HK-2 (cell line): ENCODE measurements at regions not wholly inside any gene's neighbourhood (a gene's known extent, or its start where the extent isn't known, plus 50 kb on each side); places are given as distances from the start of the nearest gene placed in this dataset.
A peak's percentile ranks its signal among the peaks of the same experiment; 100 is the strongest.
"Not testable (repeated sequence)": the region's sequence is repeated elsewhere in the genome, so short reads cannot be mapped to it uniquely, and the experiment has no call there.

Source experiments
- DNase-seq: peaks from one replicate; pipeline ENCODE4 v3.0.0-alpha.2; 2018; ENCODE audit not compliant: unreplicated experiment

DNA sequence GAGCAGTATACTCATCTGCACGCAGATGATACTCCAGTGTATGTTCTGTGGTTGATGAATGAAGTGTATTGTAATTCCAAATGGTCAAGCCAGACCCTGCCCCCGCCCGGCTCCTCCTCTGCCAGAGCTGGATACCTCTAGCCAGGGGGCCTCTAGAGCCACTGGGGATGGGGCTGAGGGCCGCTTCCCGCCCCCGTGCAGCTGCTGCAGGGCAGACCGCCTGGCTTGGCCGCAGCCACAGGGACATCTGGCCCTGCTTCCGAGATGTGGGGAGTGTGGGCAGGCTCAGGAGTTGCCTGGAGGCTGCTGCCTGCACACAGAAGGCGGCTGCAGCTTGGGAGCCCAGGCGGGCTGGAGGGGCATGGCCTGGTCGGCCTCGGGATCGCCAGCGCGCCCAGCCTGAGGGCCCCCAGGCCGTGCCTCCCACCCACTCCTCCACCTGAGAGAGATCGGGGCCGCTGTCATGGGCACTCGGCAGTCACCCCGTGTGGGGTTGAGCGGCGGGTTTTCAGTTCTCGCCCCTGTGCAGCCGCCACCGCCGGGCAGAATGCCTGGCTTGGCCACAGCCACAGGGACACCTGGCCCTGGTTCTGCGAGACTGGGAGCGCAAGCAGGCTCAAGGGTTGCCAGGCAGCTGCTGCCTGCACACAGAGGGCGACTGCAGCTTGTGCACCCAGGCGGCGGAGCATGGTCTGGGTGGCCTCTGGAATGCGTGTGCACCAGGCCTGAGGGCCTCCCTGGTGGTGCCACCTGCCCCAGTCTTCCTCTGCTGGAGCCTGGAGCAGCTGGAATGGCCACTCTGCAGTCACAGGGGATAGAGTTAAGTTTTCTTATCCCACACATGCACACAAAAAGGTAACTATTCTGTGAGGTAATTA is 1643.7 kb downstream of the SPATA31A7 start:
- DNase-seq = not testable (repeated sequence)

DNA sequence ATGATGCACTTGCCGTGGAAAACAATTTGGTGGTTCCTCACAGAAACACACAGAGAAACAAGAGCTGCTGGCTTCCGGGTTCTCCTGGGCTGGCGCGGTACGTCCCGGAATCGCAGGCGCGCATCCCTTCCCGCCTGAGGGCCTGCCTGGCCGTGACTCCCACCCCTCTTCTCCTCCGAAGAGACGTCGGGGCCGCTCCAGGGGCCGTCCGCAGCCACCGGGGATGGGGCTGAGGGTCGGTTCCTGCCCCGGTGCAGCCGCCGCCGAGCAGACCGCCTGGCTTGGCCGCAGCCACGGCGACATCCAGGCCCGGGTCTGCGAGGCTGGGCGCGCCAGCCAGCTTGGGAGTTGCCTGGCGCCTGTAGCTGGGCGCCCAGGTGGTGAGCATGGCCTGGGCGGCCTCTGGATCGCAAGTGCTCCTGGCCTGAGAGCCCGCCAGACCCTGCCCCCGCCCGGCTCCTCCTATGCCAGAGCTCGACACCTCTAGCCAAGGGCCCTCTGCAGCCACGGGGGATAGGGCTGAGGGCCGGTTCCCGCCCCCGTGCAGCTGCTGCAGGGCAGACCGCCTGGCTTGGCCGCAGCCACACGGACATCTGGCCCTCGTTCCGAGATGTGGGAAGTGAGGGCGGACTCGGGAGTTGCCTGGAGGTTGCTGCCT is 1647.5 kb downstream of the SPATA31A7 start:
- DNase-seq = peak; percentile 31

DNA sequence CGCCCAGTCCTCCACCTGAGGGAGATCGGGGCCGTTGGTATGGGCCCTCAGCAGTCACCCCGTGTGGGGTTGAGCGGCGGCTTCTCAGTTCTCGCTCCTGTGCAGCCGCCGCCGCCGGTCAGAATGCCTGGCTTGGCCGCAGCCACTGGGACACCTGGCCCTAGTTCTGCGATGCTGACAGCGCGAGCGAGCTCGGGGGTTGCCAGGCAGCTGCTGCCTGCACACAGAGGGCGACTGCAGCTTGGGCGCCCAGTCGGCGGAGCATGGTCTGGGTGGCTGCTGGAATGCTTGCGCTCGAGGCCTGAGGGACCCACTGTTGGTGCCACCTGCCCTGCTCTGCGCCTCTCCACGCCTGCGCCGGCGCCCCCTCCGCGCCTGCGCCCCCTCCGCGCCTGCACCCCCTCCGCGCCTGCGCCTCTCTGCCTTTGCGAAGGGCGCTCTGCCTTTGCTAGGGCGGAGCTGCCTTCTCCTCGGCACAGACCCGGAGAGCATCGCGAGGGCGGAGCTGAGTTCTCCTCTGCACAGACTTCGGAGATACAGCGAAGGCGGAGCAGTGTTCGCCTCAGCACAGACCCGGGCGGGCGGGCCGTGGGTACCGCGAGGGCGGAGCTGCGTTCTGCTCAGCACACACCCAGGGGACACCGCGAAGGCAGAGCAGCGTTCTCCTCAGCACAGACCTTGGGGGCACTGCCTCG is 1648.3 kb downstream of the SPATA31A7 start:
- DNase-seq = peak; percentile 84

DNA sequence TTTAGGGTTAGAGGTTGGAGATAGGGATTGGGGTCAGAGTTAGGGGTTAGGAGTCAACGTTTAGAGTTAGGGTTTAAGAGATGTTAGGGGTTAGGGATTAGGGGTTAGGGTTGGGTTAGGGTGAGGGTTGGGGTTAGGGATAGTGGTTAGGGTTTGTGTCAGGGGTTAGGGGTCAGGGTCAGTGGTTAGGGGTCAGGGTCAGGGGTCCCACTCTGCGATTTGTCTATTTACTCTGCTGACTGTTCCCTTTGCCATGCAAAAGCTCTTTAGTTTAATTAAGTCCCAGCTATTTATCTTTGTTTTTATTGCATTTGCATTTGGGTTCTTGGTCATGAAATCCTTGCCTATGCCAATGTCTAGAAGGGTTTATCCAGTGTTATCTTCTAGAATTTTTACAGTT is 1649.3 kb downstream of the SPATA31A7 start:
- not testable (repeated sequence) for DNase-seq

DNA sequence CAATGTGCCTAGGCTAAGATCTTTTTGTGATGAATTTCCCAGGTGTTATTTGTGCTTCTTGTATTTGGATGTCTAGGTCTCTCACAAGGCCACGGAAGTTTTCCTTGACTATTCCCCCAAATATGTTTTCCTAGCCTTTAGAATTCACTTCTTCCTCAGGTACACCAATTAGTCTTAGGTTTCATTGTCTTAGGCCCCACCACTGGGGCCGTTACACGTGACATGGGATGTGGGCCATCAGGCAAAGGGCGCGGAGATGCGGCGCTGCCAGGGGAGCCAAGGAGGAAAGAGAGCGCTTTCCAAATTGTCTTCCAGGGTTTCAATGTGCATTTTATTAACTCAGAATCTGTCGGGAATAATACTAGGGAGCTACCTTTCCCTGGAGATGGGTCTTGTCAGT is 1653.3 kb downstream of the SPATA31A7 start:
- DNase-seq = not testable (repeated sequence)

DNA sequence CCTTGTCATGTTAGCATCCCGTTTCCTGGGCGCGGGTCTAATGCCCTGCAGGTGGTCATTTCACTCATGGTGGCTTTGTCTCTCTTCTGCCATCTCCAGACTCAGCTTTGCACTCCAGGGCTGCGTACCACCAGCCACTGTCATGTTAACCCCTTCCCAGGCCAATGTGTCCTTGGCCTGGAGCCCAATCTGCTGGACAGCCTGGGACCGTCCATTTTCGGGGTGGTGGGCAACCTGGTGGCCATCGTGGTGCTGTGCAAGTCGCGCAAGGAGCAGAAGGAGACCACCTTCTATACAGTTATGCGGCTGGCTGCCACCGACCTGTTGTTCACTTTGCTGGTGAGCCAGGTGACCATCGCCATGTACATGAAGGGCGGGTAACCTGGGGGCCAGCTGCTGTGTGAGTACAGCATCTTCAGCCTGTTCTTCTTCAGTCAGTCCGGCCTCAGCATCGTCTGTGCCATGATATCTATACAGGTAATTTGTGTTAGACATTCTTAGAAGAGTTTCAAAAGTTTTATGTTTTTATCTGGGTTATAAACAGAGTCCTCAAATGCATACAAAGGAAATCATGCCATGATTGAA is 1654.0 kb downstream of the SPATA31A7 start:
- not testable (repeated sequence) for DNase-seq

DNA sequence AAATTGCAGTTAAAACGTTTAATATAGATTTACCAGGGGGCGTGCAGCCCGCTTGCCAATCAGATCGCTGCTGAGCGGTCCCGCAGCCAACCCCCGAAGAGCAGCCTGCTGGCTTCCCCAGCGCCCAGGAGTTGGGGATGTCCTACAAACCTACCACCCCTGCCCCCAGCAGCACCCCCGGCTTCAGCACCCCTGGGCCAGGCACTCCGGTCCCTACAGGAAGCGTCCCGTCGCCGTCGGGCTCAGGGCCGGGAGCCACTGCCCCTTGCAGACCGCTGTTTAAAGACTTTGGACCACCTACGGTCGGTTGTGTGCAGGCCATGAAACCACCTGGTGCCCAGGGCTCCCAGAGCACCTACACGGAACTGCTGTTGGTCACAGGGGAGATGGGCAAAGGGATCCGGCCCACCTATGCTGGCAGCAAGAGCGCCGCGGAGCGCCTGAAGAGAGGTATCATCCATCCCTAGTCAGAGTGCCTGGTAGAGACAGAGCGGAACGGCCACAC is 1654.9 kb downstream of the SPATA31A7 start:
- DNase-seq = not testable (repeated sequence)

DNA sequence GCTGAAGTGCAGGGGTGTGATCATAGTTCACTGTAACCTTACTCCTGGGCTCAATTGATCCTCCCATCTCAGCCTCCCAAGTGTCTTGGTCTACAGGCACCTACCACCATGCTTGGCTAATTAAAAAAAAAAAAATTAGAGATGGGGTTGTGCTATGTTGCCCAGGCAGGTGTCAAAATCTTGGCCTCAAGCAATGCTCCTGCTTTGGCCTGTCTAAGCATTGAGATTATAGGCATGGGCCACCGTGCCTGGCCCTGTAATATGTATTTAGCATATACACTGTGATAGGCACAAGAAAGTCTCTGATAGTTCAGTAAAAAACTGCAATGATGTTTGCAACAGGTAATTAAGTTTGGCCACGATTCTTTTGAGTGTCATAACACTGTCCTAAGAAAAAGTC is 1658.4 kb downstream of the SPATA31A7 start:
- DNase-seq = not testable (repeated sequence)

DNA sequence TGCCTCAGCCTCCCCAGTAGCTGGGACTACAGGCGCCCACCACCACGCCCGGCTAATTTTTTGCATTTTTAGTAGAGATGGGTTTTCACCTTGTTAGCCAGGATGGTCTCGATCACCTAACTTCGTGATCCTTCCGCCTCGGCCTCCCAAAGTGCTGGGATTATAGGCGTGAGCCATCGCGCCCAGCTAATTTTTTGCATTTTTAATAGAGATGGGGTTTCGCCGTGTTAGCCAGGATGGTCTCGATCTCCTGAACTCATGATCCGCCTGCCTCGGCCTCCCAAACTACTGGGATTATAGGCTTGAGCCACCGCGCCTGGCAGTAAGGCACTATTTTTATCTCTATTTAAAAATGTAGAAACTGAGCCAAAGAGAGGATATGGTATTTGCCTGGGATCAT is 1660.2 kb downstream of the SPATA31A7 start:
- not testable (repeated sequence) for DNase-seq

DNA sequence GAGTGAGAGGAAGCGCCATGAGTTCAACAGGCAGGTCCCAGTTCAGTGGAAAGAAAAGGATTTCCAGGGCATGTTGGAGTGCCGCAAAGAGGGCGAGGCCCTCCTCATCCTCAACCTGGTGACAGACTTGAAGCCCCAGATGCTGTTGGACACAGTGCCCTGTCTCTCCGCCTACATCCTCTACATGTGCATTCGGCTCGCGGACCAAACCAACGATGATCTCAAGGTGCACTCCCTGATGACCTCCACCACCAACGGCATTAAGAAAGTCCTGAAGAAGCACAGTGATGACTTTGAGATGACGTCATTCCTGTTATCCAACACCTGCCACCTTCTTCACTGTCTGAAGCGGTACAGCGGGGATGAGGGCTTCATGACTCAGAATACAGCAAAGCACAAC is 1667.4 kb downstream of the SPATA31A7 start:
- not testable (repeated sequence) for DNase-seq

DNA sequence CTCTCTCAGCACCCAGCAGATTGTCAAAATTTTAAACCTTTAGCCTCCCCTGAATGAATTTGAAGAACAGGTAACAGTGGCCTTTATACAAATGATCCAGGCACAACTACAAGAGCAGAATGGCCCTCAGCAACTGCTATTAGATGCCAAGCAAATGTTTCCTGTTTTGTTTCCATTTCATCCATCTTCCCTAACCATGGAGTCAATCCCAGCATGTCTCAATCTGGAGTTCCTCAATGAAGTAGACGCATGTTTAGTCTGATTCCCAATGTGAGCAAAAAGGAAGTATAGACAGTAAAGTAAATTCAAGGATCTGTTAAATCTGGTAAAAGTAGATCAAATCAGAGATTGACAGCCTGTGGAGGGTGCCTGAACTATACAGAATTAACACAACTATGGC is 1668.4 kb downstream of the SPATA31A7 start:
- DNase-seq = not testable (repeated sequence)

DNA sequence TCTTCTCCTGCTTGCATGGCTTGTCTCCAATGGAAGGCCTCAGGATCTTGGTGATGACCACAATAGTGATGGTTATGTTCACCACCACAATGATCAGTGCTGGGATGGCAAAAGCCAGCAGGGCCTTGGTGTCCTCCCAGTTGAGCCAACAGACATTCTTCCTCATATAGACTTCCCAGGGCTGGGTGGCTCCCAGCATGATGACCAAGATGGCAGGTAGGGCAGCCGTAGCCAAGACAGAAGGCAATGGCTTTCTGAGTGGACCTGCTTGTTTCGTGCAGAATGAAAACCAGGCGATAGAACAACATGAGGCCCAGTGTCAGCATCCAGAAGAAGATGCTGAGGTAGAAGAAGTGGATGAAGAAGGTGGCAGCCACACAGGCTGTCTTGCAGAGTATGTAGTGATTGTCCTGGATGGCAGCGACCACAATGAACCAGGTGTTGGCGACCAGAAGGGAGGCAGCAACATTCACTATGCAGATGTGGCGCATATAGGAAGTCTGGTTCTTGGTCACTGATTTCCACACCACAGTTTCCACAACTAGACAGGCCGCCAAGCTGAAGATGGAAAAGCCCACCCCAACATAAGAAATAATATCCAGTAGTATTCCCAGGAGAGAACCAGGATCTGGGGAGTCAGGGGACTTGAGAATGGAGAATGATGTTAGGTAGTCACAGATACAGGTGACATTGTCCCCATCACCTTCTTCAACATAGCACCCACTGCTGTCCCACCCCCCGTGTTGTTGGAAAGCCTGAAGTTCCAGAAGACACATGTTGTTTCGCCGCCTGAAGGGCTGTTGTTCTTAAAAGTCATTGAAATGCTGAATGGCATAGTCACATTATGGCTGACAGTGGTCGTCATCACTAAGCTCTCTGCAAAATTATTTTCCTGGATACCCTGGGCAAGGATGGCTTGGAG is 1671.4 kb downstream of the SPATA31A7 start:
- not testable (repeated sequence) for DNase-seq

DNA sequence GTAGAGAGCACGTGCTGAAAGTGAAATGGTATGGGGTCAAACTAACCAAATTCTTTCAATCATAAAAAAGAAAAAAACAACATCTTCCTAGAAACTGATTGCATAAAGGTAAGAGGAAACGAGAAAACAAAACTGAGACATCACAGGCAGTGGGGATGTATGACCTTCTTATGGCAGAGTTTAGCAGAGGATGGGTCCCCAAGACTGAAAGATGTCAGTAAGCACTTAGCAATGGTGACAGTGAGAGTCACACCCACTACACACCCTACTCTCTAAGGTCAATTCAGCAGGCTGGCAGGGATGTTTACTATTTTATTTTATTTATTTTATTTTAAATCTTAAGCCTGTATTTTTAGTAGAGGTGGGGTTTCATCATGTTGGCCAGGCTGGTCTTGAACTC is 1672.3 kb downstream of the SPATA31A7 start:
- not testable (repeated sequence) for DNase-seq

DNA sequence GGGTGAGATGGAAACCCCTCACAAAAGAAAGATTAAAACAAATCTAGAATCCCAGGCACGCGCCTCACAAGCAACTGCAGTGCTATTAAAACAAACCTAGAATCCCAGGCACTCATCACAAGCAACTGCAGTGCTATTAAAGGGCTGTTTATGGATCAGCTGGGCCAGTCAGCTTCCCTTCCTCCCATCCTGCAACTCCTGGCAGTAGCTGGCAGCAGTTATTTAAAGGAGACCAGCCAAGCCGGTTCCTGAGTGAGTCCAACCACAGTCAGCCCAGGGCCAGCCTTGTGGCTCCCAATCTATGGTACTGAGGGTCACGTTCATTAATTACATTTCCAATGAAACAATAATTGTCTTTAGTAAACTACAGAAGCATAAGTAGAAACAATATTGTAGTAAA is 1673.5 kb downstream of the SPATA31A7 start:
- not testable (repeated sequence) for DNase-seq

DNA sequence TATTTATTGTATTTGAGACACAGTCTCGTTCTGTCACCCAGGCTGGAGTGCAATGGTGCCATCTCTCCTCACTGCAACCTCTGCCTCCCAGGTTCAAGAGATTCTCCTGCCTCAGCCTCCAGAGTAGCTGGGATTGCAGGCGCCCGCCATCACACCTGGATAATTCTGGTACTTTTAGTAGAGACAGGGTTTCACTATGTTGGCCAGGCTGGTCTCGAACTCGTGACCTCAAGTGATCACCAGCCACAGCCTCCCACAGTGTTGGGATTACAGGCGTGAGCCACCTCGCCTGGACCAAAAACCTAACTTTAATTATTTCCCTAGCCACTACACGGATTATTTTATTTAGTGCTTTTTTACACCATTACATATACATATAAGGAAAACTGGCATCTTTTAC is 1674.0 kb downstream of the SPATA31A7 start:
- not testable (repeated sequence) for DNase-seq

DNA sequence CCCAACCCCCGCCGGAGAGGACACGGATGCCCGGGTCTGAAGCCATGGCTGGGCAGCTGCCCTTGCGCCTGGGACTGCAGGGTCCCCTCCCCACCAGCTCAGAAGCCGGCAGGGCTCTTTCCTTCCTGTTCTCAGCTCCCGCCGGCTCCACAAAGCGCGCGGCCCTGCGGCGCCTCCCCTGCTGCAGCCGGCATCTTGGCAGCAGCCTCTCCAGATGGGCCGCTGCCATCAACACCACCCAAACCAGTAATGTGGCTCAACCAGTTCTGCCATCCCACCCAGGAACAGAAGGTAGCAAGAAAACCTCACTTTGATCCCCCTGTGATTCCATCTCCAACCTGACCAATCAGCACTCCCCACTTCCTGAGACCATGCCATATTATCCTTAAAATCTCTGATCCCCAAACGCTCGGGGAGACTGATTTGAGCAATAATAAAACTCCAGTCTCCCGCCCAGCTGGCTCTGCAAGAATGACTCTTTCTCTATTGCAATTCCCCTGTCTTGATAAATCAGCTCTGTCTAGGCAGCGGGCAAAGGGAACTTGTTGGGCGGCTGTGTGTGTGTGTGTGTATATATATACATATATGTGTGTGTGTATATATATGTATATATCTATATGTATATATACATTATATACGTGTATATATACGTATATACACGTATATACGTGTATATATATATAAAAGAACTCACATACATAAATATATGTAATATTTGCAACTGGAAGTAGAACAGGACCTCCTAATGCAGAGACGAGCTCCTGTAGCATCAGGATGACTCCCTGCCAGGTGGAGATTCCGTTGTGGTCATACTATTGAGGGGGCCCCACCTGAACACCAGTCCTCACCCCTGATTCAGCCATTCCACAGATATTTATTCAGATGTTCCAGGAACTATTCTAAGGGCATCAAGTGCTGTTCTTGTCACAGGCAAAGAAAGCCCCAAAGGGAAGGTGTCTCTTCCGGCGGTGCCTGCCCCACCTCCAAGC is 1674.9 kb downstream of the SPATA31A7 start:
- DNase-seq = not testable (repeated sequence)

DNA sequence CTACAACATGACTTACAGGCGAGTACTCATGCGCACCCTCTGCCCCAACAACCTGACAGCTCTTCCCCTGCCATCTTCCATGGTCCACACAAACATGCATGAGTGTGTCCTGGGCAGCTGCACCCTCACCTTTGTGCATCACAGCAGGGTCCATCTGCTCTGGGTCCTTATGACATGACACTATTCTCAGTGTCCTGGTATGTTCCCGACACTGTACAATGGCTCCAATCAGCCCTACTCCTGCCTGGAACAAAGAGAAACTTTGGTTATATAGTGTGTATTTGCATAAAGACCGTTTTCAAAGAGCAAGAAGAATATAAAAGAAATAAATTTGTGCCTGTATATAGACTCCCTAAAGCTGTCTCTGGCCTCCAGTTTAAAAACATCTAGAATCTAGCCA is 1679.2 kb downstream of the SPATA31A7 start:
- not testable (repeated sequence) for DNase-seq

DNA sequence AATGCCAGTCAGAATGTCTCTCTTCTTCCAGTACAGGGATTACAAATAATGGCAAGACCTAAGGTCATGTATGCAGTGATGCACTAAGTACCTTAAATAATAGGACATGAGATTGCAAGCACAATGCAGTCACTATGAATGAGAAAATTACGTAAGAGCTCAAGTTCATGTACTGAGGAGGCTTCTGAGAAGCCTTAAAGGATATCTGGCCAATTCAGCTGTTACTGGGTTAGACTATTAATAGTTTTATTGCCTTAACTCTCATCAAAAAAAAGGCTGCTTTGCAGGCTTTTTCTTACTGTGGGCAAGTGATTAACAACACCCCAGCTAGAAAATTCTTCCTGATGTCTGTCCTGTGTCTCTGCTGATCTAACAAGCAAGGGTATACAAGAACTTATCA is 1681.9 kb downstream of the SPATA31A7 start:
- DNase-seq = not testable (repeated sequence)

DNA sequence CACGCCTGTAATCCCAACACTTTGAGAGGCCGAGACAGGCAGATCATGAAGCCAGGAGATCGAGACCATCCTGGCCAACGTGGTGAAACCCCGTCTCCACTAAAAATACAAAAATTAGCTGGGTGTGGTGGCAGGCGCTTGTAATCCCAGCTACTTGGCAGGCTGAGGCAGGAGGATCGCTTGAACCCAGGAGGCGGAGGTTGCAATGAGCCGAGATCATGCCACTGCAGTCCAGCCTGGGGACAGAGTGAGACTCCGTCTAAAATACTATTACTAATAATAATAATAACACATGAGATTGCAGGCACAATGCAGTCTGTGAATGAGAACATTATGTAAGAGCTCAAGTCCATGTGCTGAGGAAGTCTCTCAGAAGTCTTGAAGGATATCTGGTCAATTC is 1684.4 kb downstream of the SPATA31A7 start:
- DNase-seq = not testable (repeated sequence)
